A673 (cell line): ENCODE measurements at regions not wholly inside any gene's neighbourhood (a gene's known extent, or its start where the extent isn't known, plus 50 kb on each side); places are given as distances from the start of the nearest gene placed in this dataset.
"Not testable (repeated sequence)": the region's sequence is repeated elsewhere in the genome, so short reads cannot be mapped to it uniquely, and the experiment has no call there.

Source experiments
- EZH2 ChIP-seq: fragments of 200-600 bp; sonication (generic); IDR thresholded peaks from 2 replicates; pipeline ENCODE4 v1.6.1; 2017; ENCODE audit warnings: borderline replicate concordance, low read depth, mild to moderate bottlenecking, mixed read lengths, antibody characterized with exemption, low read length; ENCODE audit not compliant: poor library complexity, severe bottlenecking
- TF ChIP-seq, protein P1 (sequence below): fragments of 300-800, 200-600 bp; sonication (generic); conservative IDR thresholded peaks from 2 replicates; pipeline ENCODE4 v1.5.1; 2017; ENCODE audit warnings: low read depth, mild to moderate bottlenecking, antibody characterized with exemption, low read length, moderate library complexity, mixed read lengths

- TF ChIP-seq, protein P1, sequence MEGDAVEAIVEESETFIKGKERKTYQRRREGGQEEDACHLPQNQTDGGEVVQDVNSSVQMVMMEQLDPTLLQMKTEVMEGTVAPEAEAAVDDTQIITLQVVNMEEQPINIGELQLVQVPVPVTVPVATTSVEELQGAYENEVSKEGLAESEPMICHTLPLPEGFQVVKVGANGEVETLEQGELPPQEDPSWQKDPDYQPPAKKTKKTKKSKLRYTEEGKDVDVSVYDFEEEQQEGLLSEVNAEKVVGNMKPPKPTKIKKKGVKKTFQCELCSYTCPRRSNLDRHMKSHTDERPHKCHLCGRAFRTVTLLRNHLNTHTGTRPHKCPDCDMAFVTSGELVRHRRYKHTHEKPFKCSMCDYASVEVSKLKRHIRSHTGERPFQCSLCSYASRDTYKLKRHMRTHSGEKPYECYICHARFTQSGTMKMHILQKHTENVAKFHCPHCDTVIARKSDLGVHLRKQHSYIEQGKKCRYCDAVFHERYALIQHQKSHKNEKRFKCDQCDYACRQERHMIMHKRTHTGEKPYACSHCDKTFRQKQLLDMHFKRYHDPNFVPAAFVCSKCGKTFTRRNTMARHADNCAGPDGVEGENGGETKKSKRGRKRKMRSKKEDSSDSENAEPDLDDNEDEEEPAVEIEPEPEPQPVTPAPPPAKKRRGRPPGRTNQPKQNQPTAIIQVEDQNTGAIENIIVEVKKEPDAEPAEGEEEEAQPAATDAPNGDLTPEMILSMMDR = not testable (repeated sequence)
- not testable (repeated sequence) for TF ChIP-seq EZH2
These were observed 151.8 kb downstream of the KBTBD2 start for GRCh38 chr7:32739749-32740148.
